CD4-positive, alpha-beta T cell treated with Interleukin-4 for 1 hour (primary cell): ENCODE measurements at regions not wholly inside any gene's neighbourhood (a gene's known extent, or its start where the extent isn't known, plus 50 kb on each side); places are given as distances from the start of the nearest gene placed in this dataset.
"Not testable (repeated sequence)": the region's sequence is repeated elsewhere in the genome, so short reads cannot be mapped to it uniquely, and the experiment has no call there.

Experiments
- DNase-seq, 2 donors: peaks; one replicate each; pipeline ENCODE4 v3.0.0-alpha.2; 2020 to 2022

DNA sequence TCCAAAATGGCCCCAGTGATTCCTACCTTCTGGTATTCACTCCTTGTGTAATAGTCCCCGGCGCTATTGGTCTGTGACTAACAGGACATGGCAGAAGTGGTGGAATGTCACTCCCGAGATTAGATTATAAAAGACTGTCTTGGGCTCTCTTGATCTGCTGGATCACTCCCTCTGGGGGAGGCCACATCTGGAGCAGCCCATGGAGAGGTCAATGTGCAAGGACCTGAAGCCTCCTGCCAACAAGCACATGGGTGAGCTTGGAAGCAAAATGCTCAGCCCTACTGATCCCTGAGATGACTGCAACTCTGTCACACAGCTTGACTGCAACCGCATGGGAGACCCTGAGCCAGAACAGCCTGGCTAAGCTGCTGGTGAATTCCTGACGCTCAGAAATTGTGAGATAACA lies 94.3 kb upstream of the GLI2 start:
- no peak for DNase-seq

GRCh38 chr2:120642646-120643045 lies 93.0 kb upstream of the GLI2 start:
- no peak for DNase-seq

GRCh38 chr2:120646994-120647393 lies 88.7 kb upstream of the GLI2 start:
- DNase-seq = no peak

GRCh38 chr2:120647487-120647886 lies 88.2 kb upstream of the GLI2 start:
- DNase-seq = no peak

DNA sequence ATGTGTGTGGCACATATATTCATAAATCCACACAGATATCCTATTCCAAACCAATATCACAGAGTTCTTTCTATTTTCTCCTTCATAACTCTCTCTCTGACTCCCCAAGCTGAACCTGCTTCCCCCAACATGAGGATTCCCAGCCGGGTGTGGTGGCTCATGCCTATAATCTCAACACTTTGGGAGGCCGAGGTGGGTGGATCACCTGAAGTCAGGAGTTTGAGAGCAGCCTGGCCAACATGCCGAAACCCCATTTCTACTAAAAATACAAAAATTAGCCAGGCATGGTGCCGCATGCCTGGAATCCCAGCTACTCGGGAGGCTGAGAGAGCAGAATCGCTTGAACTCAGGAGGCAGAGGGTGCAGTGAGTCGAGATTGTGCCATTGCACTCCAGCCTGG lies 86.3 kb upstream of the GLI2 start:
- DNase-seq = not testable (repeated sequence)

DNA sequence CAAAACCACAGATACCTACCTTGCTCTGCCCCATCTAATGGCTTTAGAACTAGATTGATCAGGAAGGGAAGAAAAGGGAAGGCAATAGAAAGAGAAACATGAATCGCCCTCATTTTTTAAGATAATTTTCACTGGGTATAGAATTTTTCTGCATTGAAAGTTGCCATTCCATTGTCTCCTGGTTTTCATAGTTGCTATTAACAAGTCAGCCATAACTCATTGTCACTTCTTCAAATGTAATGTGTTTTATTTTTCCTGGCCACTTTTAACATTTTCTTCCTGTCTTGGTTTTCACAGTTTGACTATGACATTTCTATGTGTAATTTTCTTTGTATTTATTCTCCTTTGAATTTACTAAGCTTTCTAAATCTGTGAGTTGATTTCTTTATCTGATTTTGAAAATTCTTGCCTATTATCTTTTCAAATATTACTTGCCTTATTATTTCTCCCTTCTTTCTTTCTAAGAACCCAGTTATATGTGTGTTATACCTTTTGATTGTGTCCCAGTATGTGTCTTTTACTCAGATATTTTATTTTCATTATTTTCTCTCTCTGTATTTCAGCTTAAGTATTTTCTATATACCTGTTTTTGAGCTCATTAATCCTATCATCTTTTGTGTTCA lies 85.5 kb upstream of the GLI2 start:
- no peak for DNase-seq

DNA sequence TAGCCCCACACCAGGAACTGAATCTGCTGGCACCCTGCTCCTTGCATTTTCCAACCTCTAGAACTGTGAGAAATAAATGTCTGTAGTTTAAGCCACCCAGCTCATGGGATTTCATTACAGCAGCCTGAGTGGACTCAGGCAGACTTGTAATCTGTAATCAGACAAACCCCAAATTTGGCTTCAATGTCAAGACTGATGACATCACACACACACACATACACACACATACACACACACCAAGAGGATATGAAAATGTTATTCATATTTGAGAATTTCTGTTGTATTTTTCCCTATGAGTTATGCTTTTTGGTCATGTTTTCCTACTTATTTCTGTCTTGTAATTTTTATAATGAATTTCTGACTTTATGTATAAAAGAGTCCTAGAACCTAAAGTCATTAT lies 83.8 kb upstream of the GLI2 start:
- DNase-seq = no peak

DNA sequence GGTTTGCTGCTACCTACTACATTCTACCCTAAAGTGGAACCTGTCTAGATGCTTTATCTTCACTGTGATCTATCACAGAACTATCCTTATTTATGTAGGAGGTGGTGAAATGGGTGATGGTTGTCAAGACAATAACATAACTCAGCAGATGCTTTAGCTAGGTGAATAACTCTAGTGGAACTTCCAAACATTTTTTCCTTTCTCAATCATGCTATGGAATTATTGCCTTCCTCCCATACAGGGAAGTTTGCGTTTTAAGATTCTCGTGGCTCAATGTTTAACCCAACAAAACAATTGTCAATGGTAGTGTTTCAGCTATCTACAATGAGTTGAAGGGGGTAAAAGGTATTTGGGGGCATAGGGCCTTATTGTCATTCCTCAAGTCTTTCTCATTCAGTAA lies 82.6 kb upstream of the GLI2 start:
- DNase-seq = no peak

DNA sequence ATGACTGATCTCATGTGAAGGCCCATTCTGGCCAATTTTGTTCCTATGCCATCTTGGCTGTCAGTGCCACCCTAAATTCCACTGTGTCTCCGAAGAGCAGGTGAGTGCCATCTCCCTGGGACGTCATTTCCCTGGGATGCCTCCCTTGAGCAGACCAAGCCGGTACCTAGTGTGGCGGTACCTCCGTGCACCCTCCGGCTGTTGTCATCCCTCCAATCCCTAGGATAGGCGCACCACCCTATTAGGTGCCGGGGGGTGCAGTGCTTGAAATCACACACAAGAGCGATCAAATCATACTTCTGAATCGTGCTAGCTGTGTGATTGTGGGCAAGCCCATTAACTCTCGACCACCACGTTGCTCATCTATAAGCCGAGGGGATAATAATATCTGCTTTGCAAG lies 81.8 kb upstream of the GLI2 start:
- no peak for DNase-seq

DNA sequence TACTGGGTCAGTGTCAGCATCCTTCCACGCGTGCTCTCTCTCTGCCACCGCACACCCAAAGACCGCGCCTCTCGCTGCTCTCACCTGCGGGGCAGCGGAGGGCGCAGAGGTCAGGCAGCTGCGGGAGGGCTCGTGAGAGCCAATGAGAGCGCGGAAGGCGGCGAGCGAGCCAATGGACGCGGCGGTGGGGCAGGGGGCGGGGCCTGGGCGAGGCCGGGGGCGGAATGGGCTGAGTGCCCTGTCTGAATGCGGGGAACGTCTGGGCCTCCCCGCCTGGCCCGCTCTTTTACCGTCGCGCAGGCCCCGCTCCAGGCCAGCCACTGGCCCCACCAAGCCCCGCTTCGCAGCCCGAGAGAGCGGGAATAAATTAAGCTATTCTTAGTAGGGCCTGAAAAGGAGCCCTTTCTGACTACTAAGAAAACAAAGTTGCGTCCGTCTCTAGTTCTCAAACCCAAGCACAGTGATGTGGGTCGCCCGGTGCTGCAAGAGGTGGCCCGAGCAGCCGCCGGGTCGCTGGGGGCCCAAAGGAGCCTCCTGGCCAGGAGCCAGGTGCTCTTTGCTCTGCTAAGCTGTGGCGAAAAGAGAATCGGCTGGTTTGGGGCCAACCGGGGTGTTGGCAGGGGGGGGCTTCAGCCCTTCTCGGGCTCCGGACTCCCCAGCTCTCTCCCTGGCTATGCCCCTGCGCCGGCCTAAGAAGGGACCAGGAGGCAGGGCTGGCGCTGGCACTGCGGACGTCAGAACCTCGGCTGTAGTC lies 81.1 kb upstream of the GLI2 start:
- no peak for DNase-seq

DNA sequence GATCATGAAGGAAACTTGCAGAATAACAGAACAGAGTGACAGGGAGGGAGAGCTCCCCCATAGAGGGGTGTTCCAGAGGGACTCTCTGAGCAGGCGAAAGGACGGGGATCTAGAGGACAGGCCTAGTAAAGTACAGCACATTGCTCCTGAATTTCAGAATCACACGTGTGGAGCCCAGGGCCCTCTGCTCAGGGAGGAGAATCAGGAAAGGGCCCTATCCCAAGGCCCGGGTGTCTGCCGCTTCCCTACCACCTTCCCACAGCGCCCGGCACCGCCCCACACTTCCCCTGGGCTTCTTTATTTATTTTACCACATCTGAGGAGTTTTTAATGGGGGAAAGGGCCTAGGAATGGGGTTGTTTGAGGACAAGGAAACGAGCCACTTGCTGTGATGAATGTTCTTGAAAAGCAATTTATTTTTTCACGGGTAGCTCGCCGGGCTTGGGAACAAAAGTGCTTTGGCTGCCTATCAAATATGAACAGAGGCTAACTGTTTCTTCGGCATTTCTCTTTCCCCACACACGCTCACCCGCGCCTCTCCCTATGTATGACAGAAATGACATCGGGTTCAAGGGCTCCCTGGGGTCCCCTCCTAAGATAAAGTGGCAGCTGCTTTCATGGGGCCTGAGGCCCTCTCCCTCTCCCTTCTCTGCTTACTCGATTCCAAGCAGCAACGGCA lies 79.3 kb upstream of the GLI2 start:
- DNase-seq = no peak

- DNase-seq = no peak
Measured at GRCh38 chr2:120658042-120658769, 77.5 kb upstream of the GLI2 start.

DNA sequence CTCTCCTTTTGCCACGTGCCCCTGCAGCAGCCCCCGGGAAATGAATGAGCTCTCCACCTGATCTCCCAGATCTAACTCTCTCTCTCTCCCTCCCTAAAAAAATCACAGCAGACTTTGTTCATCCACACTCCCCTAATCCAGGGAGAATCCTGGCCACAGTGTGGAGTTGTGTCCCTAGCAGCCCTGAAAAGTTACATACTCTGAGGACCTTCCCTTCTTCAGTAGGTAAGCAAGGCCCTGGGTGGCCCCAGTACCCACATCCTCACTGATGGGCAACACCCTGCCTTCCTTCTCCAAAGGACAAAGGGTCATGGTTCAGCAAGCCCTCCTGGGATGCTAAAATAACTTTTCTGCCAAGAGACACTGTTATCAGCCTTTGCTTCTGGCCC lies 76.9 kb upstream of the GLI2 start:
- no peak for DNase-seq

DNA sequence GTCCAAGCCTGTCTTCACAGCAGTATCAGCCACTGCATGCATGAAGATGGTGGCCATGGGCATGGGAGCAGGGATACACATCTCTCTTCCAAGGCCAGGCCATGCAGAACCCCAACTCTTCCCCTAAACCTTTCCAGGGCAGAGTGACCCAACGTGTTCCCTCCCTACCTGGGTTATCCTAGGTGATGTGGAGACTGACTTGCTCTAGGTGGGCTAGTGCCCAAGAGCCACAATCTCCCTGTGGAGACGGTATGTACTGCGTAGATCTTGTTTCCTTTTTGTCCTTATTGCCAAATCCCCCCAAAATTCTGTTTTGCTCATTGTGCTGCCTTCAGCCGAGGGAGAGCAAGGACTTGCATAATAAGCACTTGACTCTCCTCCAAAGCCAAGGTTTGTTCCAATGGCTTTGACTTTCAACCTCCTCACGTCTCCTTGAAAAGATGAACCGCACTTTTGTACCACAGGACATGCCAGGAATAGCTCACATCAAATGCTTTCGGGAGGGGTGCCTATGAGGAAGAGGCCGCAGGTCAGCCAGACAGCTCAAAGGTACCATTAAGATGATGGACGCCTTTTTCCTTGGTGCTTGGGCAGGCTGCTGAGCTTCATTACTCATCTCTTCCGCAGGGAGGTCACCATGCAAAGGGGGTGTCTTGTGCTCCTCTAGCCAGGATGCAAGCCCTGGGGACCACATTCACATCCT lies 76.2 kb upstream of the GLI2 start:
- DNase-seq = no peak

GRCh38 chr2:120660056-120660694 lies 75.5 kb upstream of the GLI2 start:
- DNase-seq = no peak

DNA sequence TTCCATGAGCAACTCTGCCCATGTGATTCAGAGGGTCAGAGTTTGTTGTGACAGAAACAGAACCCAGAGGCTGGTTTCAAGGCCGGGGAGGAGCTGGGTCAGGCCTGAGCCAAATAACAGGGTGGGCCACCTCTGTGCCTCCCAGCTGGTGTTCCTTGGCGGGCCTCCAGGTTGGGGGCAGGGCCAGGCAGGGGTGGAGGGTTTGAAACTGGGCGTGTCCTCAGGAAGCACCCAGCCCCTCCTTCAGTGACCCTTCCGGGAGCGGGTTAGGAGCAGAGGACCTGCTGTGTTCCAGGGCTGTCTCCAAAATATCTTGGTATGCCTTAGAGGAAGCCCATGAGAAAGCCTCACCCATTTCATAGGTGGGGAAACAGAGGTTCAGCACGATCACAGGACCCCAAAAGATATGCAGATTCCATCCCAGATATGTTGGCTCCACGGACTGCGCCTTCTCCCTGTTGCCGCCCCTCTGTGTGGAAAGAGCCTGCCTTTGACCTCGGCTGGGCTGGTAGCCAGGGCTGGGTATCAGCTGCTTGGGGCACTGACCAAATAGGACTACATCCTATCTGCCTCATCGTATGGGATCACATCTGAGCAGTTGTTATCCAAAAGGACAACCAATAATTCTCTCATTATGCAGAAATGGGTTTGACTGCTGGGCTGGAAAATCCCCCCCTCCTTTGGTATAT lies 74.8 kb upstream of the GLI2 start:
- no peak for DNase-seq

DNA sequence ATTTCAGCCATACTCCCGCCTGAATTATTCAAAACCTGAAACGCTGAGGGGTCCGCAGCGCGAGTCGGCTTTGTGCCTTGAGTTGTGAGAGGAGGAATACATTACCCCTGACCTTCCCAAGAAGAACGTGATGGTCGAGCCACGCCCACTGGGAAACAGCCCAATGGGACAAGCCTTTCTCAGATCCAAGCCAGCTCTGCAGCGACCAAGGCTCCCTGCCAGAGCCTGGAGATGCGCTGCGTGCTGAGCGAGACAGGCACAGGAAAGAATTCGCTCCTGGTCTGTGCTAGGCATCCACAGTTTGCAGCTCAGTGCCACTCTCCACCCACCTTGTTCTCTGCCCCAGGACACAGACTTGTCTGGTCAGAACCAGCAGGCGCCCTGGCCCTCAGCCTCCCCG lies 74.1 kb upstream of the GLI2 start:
- no peak for DNase-seq

GRCh38 chr2:120662046-120662445 lies 73.6 kb upstream of the GLI2 start:
- no peak for DNase-seq

DNA sequence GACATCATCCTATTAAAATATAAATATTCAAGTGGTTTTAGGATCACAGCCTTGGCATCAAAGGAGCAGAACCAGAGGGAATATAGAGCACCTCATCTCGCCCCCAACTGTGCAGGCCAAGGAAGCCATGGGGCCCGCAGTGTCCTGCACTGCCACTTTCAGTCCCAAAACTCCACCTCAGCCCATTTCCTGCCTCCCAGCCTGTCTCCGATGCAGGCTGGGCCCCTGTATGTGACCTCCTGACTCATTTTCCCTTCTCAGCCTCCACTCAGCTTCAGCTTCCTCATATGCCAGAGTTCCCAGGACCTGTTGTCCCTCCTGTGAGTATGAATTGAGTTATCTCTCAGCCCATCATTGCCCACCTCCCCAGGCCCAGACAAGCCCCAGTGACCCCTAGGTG lies 72.9 kb upstream of the GLI2 start:
- no peak for DNase-seq

GRCh38 chr2:120666433-120666832 lies 69.2 kb upstream of the GLI2 start:
- no peak for DNase-seq

DNA sequence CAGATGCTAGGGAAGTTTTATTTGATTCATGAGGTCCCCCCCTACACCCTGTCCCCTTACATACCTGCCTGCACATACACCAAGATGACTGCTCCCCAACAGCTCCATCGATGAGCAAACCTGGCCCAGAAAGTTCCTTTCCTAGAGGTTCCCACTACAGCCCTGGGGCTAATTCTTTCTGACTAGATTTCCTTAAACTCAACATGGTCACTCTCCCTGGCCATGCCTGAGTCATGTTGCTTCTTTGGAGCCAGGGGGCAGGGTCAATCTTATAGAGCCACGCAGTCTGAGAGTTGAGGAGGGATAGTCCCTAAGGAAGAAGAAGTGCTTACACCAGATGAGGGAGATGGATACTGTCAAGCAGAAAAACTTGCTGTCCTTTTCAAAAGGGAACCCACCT lies 67.7 kb upstream of the GLI2 start:
- DNase-seq = no peak
